Stimulated activated CD4-positive, alpha-beta T cell treated with anti-CD3 and anti-CD28 coated beads, Interleukin-15, amount 100 ng/mL, for 1 hour (primary cell): ENCODE measurements at regions not wholly inside any gene's neighbourhood (a gene's known extent, or its start where the extent isn't known, plus 50 kb on each side); places are given as distances from the start of the nearest gene placed in this dataset.

Experiments used
- DNase-seq, 2 donors: peaks; one replicate each; pipeline ENCODE4 v3.0.0-alpha.2; 2020; ENCODE audit warnings: low read depth in 1 of 2, low spot score in 1 of 2

DNA sequence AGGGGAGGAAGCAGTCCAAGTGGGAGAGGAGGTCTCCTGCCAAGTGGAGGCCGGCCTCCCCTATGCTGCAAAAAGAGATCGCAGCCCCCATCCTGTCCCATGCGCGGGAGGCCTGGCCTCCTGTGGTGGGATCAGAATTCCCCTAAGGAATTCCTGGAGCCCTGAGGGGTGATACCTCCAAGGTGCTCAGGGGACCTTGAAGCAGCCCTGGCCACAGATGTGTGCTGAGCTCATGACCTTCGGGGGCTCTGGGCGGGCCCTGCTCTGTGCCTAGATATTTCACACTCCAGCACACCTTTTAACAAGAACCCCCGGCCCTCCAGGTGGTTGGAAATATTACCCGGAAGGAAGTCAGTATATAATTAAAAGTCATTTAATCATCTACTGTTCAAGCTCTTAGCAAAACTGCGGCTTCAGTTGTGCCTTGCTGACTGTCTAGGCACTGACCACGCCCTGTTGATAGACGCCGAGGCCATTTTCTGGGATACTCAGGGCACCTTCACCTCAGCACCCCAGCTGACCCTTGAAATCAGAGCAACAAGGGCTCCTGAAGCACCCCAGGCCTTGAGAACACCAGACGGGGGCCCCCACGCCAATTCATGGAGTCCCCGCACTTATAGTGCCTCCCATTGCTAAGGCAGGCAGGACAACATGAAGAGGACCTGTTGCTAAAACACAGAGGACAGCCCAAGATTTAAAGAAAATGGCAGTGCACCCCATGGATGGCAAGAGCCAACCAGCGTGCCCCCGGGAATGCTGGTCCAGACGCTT is 119.1 kb downstream of the NDUFA10 start:
- DNase-seq, result no peak

DNA sequence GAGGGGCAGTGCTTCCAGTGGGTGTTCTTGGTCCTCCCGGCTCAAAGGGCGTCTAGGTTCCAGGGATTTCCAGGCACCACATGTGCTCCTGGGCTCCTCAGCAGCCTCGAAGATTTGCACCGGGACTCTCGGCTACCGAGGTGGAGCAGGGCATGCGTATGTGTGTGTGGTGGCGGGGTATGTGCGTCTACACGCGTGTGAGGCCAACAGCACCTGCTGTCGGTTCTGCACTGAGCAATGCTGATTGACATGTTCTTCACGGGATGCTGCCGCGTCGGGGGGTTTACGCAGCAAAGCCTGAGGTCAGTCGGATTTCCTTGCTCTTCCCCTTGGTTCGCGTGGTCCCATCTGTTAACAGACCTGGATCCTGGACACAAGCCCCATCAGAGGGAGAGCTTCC is 119.8 kb downstream of the NDUFA10 start:
- DNase-seq, result no peak

DNA sequence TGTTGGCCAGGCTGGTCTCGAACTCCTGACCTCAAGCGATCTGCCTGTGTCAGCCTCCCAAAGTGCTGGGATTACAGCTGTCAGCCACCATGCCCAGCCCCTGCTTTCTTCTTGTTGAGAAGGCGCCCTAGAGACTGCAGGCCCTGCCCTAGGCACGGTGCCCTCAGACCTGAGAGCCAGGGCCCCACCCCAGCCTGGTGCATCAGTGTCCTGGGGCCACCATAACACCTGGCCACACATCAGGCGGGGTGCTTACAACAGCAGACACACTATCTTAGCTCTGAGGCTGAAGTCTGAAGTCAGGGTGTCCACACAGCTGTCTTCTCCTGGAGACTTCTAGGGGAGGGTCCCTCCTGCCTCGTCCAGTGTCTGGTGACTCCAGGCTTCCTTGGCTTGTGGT is 120.6 kb downstream of the NDUFA10 start:
- no peak for DNase-seq

DNA sequence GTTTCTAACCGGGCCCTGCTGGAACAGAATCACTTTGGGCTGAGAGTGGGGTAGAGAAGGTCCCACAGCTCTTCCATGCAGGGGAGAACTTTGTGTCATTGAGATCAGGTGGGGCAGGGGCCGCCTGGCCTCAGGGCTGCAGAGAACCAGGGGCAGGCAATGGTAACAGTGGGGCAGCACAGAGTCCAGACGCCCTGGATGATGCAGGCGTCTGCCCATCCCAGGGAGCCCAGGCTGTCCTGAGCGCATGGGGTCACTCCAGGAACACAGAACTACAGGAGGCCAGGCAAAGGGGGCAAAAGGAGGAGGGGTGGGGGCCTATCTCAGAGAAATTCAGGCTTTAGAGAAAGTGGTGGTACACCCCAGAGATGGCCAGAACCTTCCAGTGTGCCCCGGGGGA is 121.3 kb downstream of the NDUFA10 start:
- no peak for DNase-seq

DNA sequence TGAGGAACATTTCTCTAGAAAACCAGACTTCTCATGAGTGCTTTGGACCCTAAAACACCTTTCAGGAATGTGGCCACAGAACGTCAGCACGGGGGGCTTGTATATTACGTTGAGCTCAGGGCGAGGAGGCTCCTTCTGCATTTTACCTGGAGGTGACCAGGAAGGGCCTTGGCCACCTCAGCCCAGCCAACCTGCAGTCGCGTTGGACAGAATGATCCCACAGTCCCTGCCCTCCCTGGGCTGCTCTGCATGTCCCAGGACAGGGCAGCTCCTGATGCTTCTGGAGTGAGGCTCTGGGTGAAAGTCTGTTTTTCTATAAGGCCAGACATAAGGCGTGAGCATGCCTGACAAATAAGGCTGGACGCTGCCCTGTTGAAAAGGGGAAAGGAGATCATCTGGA is 121.9 kb downstream of the NDUFA10 start:
- no peak for DNase-seq

DNA sequence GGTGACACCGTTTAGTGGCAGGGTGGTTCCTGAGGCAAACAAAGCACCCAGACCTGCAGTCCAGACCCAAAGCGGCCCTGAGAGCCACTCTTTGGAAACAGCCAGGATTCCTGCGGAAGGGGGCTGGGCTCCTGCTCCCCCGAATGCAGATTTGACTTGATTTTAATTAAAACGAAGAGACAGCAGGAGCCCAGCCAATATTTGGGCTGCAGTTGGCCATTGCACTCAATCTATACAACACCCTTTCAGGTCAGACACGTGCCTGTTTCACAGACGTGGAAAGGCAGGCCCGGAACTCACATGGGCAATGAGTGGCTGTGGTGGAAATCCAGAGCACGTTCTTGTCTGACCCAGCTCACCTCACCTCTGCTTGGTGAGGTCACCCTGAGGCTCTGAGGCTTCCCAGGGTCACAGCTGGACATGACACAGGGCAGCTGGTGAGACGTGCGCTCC is 122.4 kb downstream of the NDUFA10 start:
- no peak for DNase-seq

DNA sequence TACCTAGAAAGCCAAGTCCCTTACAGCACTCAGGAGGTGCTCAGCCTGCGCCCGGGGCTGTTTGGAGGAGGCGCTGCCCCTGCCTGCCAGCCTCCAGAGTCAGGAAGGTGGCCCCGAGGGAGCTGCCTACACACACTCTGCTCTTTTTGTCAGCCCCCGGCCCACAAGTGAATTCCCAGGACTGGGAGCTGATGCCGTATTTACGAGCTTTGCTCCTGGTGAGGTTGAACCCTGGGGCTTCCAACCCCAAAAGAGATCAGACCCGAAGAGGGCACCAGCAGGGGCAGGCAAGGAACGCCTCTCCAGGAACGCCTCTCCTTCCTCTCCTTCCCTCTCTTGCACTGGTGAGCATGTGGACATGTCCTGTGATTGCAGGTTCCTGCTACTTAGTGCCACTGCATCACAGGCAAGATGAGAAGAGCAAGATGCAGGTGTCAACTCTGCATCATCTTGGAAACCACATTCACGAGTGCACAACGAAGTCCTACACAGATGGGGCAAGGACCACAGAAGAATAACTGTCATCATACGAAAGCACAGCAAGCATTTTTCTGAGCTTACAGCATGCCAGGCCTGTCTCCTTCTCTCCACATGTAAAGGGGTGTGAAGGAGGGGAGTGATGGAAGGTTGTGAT is 126.7 kb downstream of the NDUFA10 start:
- no peak for DNase-seq

DNA sequence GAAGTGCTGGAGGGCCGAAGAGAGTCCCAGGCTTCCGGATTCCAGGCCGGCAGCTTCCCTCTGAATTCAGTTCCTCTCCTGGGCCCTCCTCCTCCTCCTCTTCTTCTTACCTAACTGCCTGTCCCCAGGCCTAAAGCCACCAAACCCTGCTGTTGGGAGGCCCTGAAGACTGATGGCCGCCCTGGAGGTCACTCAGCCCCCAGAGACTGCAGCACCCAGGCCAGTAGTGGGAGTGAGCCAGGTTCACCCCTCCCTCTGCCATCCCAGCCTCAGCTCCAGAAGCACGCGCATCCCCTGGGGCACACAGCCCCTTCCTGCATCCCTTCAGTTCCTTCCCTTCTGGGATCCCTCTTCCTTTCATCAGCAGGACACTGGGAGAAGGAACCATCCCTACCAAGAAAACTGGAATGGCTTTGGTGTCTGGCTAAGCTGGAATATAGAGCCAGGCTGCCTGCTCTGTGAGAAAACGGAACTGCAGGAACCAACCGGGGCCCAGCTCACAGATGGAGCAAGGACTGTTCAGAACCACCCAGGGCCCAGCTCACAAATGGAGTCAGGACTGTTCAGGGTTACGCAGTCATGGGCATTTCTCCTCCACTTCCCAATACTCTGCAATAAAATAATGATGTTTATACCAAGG is 127.4 kb downstream of the NDUFA10 start:
- no peak for DNase-seq

DNA sequence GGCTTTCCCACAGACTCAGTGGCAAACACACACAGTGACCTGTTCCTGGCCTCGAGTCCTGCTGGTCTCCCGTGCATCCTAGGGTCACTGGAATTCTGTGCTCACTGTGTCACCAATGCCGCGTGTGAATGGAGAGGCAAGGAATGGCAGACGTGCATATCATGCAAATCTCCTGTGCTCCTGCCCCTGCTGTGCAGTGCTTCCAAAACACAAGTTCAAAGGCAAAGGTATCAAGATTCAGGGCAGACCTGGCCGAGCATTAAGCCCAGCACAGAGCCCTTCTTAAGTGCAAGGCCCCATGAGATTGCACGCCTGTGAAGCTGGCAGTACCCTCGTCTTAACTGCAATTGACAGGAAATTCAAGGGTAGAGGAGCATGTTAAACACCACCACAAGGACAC is 129.1 kb downstream of the NDUFA10 start:
- no peak for DNase-seq

DNA sequence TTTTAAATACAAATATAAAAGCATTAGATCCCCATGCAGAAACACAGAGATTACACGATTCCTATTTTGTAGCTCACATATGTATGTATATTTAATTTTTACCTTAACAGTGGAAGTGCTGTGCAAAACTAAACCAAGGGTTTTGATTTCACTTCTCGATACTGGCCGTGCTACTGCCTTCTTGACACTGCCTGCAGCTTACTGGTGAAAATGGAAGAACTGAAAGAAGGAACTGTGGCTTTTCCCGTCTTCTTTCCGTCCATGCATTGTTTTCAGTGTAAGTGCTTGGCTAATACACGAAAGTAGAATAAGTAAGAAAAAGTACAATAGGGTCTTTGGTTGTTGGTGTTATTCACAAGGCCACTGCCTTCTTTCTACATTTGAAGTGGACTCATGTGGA is 129.5 kb downstream of the NDUFA10 start:
- no peak for DNase-seq

DNA sequence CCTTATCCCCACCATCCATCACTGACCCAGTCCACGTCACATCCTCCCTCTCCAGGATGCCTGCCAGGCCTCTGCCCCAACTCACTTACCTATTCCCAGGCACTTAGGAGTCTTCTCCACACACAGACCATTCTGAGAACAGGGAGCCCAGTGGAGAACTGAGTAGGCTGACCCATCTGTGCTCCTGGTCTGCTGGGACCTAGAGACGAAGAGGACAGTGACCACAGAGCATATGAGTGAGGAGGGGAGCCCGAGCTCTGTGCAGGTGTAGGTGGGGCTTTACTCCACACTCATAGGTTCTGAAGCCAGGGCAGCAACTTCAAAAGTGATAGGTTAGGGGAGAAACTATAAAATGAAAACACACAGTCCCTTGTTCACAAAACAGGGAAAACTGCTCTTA is 130.0 kb downstream of the NDUFA10 start:
- no peak for DNase-seq

DNA sequence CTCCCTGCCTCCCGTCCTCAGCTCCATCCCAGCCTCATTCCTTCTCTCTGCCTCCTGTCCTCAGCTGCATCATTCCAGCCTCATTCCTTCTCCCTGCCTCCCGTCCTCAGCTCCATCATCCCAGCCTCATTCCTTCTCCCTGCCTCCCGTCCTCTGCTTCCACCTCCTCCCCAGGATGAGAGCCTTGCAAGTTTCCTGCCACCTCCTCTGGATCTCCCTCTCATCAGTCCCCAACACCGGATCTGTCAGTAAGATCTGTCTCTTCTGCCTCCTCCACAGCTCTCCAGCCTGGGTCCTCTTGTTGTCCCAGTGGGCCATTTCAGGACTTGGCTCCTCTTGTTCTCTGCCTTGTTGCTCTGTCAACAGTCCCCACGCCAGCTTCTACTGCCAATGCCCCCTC is 130.9 kb downstream of the NDUFA10 start:
- no peak for DNase-seq

DNA sequence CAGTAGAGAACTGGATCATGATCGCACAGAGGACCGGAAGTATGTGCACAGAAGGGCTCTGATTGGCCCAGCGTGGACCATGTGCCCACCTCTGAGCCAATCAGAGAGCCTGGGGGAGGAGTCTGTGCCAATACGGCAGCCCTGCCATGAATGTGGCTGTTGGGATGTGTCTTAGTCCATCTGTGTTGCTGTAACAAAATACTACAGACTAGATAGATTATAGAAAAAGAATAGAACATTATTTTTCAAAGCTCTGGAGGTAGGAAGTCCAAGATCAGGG is 132.0 kb downstream of the NDUFA10 start:
- no peak for DNase-seq

DNA sequence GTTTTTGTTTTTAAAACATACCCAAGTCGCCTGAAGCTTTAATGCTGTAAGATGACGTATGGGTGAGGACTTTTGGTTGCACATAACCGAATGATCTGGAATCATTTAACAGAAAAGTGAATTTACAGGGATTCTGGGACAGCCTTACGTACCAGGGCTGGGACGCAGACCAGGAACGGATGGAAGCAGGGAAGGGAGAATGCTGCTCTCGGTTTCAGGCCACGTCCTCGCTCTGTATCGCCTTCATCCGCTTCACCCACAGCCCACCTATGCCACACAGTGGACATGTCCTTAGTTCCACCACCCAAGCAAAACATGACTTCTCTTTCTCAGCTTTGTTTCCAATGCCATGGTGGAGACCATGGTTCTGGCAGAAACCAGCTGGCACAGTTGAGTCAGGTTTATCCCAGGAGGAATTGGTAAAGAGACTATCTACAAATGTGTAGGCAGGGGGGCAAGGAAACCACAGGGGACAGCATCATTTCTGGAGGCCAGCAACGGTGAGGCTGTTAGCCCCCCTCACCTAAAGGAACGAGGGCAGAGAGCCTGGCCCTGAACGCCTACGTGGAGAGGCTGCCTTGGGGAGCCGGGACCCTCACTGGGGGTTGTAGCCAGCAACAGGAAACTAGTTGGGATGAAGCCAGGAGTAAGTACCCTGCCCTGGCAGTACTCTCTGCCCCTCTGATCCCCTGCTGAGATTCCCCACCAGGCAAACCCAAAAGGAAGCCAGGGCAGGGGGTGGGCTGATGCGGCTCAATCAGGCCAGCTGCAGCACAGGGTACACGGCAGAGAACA is 132.5 kb downstream of the NDUFA10 start:
- no peak for DNase-seq

DNA sequence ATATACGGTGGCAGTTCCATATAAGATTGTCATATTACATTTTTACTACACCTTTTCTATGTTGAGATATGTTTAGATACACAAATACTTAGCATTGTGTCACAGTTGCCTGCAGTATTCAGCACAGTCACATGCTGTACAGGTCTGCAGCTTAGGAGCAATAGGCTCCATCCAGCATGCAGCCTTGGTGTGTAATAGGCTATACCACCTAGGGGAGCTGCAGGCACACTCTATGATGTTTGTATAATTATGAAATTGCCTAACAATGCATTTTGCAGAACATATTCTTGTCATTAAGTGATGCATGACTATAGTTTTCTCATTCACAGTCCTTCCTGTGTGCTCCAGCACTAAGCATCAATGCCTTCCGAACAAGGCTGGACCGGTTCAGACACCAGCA is 133.4 kb downstream of the NDUFA10 start:
- no peak for DNase-seq

DNA sequence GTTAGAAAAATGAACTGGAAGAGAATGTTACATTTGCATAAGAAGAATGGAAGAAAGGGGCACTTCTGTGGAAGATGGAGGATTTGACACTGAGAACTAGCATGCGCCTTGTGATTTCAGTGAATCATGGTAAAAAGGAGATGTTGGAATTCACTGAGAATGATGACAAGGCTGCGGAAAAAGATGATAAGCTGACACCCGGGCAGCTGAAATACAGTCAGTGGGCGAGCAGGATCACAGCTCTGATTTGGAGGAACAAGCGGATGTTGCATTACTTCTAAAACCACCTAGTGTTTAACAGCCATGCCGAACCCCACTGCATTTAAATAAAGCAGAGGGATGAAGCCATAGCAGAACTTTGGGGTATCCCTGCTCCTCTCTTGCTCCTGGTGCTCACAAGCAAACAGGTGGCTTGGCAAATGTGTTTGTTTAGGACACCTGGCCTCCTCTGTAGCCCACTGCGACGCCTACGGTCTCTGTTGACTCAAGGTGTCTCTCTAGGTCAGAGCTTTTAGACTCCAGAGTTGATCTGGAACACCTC is 134.9 kb downstream of the NDUFA10 start:
- DNase-seq, result no peak

DNA sequence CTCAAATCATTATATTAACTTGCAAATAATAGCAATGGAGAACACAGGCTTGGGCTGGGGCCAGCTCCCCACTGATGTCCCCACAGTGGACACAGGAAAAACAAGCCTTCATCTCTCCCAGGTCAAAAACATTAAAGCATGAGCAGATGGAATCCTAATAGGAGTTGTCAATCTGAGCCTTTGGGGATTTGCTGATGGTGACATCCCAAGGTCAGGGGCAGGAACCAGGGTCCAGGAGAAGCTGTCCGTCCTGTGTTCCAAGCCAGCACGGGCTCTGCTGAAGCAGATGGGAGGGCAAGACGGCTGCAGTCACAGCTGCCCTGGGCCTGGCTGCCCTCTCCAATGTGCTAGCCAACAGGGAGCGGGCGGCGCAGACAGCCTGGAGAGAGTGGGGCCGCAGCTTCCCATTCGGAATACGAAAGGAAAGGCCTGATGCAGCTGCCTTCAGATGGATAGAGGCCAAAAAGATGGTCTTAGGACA is 135.5 kb downstream of the NDUFA10 start:
- DNase-seq, result no peak

DNA sequence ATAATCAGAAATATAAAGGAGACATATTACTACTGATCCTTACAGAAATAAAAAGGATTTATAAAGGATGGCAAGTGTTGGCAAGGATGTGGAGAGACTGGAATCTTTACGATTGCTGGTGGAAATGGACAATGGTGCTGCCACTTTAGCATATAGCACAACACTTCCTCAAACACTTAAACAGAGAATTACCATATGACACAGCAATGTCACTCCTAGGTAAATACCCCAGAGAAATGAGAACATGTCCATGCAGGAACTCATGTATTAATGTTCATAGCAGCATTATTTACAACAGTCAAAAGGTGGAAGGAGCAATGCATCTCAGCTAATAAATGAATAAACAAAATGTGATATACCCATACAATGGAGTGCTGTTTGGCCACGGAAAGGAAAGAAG is 137.5 kb downstream of the NDUFA10 start:
- no peak for DNase-seq

DNA sequence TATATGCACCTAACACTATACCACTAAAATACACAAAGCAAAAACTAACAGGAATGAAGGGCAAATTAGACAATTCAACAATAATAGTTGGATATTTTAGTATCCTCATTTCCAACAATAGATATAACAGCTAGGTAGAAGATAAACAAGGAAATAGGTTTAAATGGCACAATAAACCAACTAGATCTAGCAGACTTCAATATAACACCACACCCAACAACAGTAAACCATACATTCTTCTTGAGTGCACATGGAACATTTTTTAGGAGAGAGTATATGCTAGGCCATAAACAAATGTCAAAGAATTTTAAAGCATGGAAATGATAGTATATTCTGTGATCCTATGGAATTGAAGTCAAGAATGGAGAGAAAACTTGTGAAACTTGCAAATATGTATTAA is 138.4 kb downstream of the NDUFA10 start:
- DNase-seq, result no peak

DNA sequence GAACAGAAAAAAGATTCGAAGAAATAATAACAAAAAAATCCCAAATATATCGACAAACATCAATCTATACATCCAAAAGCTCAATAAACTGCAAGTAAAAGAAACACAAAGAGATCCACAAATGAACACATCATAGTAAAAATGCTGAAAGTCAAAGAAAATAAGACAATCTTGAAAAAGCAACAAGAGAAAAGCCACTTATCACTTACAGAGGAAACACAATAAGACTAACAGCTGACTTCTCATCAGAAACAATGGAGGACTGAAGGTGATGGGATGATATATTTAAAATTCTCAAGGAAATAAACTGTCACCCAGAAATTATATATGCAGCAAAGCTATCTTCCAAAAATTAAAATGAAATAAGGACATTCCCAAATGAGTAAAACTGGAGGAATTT is 140.3 kb downstream of the NDUFA10 start:
- no peak for DNase-seq

DNA sequence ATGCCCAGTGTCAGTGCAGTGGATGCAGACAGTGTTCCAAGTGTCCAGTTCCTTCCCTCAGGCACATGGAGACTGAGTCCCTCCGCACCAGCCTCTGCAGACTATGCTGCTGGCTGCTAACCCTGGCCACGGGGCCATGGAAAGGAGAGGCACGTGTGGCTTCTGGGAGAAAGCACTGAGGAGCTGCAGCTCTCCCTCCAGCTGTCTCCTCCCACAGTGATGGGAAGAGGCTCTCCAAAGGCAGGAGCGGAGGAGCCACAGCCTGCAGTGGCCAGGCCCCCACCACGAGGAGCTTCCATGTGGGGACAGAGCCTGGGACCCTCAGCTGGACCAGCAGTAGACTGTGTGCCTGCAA is 141.1 kb downstream of the NDUFA10 start:
- no peak for DNase-seq
